ENCODE measurements at regions not wholly inside any gene's neighbourhood (a gene's known extent, or its start where the extent isn't known, plus 50 kb on each side); places are given as distances from the start of the nearest gene placed in this dataset.

DNA sequence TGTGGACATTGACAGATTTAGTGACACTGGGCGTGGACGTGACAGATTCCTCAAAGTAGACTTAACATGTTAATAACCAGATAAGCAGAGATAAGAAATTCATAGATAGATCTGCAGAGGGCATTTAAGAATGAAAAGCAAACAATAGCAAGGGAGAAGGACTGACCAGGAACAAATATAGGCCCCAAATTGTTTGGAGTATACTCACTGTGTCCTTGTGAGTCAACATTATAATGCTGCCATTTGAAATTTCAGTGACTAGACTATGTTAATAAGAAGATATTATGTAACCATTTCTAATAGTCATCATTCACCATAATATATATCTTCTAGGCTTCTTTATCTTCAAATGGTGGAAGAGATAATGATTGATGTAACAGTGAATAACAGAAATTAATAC lies 78.1 kb upstream of the SLC38A11 start:
- DNase-seq (ENCODE audit: low spot score), result no peak

DNA sequence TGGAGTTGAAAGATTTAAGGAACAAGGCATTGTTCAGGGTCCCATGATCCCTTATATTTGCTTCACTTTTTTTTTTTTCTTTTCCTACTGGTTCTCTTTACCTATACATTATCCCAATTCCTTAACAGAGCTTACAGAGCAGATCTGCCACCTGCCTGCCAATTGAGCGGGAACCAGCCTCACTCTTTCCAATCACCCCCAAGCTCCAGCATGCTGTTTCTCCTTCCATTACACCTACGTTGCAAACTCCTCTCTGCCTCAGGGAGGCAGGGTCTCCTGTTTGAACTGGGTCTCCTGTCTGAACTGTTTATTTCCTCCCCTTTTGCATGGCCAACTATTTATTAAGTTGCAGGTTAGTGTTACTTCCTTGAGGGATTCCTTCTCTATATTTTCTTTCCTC lies 77.2 kb upstream of the SLC38A11 start:
- DNase-seq (ENCODE audit: low spot score), result no peak

DNA sequence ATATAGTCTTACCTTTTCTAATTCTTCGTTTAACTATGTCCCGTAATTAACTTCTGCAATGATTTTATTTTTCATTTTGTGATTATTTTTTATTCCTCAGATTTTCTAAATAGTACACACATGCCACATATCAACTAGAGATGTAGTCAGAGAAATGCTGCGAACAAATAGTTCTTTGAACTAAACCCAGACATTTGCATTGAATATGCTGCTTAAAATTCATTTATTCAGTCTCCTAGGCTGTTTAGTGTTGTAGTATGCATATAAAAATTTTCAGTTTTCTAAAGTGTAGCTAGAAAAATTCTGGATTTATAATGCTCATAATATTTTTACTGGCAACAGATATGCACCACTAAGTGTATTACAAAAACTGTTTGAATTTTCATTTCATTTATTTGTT lies 68.9 kb upstream of the SLC38A11 start:
- no peak for DNase-seq (ENCODE audit: low spot score)

DNA sequence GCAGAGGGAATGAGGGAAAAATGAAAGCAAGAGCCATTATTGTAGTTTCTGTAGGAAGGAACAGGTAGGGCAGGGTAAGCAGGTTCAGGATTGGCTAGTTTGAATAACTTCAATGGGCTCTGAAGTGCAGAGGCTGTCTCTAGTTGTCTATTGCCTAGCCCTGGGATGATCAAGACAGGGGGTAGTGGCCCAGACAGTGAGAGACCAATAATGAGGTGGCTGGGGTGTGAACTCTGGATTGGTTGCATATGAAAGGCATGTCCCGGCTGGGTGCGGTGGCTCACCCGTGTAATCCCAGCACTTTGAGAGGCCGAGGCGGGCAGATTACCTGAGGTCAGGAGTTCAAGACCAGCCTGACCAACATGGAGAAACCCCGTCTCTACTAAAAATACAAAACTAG lies 67.5 kb upstream of the SLC38A11 start:
- no peak for DNase-seq (ENCODE audit: low spot score)

DNA sequence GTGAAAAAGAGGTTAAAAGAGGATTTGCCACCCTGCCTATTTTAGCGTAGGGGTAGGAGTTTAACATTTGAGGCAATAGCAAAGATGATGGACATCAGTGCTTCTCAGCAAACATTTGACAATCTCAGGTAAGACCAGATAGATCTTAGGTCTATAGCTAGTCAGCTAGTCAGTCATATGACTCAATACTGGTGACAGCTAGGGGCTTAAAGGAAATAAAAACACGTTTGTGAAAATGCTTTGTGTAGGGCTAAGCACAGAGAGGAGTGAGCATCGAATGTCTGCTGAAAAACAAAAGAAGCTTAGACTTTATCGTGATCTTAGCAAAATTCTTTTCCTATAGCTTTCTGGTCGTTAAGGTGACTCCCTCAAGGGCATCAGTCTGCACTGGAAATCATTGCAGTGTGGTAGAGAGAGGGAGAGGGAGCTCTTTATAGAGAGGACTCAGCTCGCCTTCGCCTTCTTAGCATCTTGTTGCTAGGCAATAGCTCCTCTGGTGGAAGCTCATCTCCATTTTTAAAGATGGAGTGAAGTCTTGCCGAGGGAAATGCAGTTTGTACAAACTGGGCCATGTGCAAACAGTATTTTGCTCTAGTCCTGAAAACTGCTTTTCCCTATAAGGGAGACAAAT lies 62.8 kb upstream of the SLC38A11 start:
- peak; percentile 68 for DNase-seq (ENCODE audit: low spot score)

DNA sequence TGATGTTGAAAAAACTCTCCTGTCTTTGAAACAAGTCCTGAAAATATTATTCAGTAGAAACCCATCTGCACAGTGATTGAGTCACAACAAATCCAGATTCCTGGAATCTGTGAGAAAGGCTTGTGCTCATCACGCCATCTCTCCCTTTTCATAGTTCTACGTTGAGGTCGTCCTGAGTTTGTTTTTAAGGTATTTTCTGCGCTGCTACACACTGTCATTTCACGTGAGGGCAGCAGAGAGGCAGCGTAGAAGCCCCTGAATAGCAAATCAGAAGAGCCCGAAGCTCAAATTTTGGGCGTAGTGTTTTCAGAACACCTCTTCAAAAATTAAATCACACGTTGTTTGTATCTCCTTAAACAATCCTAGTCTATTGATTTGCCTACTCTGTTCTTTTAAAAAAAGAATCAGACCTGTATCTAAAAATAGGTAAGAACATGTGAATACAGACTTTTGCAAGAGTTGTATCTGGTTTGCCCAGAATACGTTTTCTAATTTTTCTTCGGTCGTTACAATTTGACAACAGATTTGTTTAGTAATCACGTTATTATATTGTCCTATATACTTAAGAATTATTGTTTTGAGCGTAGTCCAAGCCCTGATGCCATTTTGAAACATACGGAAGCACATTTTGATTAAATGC lies 61.6 kb upstream of the SLC38A11 start:
- DNase-seq (ENCODE audit: low spot score), result peak; percentile 72

DNA sequence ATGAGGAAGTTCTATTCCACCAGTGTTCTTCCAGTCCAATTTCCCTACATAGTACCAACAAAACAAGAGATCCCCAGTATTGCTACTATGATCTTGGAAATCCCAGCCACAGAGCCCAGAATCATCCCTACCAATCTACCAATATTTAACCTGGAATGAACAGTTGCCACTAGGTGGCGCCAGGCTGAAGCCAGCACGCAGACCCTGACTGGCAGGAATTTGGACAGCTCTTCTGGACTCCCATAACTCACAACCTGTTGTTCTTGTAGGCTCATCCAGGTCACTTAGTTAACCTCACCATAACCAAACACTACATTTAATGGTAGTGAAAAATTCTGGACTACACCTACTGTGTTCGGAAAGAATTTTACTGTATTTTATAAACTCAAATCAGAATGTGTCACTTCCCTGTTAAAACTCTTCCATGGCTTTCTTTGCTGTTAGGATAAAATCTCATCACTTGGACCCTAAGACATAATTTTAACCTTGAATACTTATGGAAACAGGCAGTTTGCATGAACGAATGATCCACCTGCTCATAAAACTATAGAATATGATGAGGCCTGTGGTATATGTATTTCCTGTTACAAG lies 59.8 kb upstream of the SLC38A11 start:
- no peak for DNase-seq (ENCODE audit: low spot score)

DNA sequence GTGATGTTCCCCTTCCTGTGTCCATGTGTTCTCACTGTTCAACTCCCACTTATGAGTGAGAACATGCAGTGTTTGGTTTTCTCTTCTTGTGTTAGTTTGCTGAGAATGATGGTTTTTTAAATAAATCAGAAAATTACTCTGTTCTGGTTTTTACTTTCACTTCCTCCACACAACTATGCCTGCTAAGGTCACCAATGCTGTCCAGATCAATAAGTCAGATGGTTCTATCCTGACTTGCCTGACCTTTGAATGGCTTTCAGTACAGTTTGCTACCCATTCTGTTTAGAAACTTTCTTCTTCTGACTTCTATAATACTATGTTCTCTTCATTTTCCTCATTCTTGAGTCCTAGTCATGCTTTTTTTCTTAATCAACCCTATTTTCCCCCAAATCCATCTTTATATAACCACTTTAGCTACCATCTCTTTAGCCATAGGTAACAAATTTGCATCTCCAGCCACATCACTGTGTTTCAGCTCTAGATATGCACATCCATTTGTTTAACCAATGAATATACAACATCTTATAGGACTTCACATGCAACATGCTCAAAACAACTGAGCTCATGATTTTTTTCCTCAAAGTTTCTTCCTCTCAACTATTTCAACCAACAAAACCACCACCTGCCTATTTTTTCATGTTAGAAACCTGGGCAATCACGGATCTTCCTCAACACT lies 58.8 kb upstream of the SLC38A11 start:
- DNase-seq (ENCODE audit: low spot score), result no peak

DNA sequence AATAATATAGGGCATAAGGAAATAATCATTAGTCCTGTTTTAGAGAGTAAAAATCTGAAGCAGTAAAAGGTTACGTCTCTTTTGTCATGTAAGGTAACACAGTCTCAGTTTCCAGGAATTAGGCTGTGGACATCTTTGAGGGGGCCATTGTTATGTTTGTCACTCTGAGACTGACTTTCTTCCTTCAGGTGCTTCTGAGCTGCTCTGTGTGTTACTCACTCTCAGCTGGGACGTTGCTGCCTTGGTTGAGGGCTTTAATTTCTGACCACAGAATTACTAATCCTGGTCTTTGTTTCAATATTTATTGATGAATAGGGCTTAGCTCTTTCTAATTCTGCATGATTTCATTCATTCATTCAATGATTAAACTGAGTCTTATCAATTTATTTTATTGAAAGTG lies 55.9 kb upstream of the SLC38A11 start:
- no peak for DNase-seq (ENCODE audit: low spot score)

DNA sequence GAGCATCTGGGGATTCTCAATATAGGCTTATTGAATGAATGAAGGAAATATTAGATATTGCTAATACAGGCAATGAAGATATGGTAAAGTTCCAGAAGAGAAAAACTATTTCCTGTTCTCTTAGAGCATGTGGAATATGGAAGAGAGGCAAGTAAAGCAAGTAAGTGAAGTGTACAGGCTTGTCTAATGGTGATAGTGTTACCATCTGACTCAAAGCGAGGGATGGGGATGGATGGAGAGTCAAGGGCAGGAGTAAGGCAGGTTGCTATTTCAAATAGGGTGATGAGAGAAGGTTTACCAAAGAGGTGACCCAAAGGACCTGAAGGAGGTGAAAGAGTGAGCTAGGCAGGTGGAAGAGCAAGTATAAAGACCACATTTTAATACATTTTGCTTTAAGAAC lies 55.2 kb upstream of the SLC38A11 start:
- DNase-seq (ENCODE audit: low spot score), result no peak

DNA sequence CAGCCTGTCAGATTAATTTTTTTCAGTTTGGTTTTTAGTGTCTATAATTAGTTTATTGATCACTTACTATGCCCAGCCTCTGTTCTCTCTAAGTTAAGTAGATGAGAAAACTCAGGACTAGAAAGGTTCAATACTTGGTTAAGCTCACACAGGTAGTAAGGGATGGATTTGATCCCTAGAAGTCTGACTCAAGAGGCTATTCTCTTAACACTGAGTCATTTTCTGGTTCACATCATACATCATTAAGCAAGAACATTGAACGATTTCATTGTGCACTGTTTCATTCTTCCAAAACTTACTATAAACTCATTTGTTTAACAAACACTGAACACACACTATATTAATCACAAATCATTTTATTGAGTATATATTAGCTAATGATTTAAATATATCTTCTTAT lies 54.1 kb upstream of the SLC38A11 start:
- no peak for DNase-seq (ENCODE audit: low spot score)

DNA sequence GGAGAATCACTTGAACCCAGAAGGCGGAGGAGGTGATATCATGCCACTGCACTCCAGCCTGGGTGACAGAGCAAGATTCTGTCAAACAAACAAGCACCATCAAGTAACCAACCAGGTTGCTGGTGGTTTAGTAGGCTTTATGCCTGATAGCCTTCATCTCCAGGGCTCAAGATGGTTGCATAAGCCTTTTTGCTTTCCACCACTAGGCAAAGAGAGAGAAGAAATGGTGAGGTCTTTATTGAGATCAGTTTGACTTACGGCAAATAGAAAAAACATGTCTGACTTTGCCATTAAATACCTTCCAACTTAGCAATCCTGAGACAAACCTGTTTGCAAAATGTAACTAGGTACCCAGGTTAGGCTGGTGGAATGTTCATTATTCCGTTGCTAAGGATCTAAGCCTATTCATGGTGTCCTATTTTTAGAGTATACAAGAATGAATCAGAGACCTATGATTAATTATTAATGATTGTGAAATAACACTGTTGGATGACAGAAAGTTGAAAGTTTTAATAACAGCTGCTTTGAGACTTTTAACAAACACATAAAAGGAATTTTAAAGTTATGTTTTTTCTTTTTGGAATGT lies 53.5 kb upstream of the SLC38A11 start:
- DNase-seq (ENCODE audit: low spot score), result peak; percentile 33

DNA sequence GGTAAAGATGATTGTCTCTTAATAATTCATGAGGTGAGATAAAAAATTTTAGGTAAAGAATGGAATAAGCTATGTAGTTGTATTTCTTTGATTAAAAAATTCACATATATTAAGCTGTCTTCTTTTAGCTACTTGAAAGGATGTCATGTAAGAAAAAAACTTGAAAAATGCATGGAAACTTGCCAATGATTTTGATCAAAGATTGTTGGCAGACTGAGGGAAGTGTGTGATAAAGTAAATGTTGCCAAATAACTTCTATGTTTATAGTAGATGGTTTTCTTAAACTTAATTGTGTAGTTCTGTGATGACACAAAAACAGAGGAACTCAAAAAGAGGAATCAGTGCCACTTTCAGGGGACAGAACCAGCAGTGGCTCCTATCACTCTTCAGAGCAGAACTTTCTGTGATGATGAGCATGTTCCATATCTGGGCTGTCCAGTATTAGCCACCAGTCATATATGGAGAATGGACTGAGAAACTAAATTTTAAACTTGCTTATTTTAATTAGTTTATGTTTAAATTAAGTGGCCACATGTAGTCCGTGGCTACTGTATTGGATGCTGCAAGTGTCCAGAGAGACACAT lies 51.9 kb upstream of the SLC38A11 start:
- DNase-seq (ENCODE audit: low spot score), result no peak

All from putamen (tissue), 1 donor.